Pancreas (tissue), 10 donors: ENCODE measurements at regions not wholly inside any gene's neighbourhood (a gene's known extent, or its start where the extent isn't known, plus 50 kb on each side); places are given as distances from the start of the nearest gene placed in this dataset.

ENCODE experiments used
- ATAC-seq, 4 donors: fragments of 200-7000 bp; cut with Tn5 transposase; one replicate each; pipeline versions ENCODE4 v1.8.0 to v1.9.1; 2020; ENCODE audit warnings: mild to moderate bottlenecking in 4 of 4, moderate library complexity in 4 of 4
- DNase-seq, 6 donors: peaks; one replicate each; pipeline ENCODE4 v3.0.0-alpha.2; 2020
- FAIRE-seq: peaks from 2 replicates; lab custom pipeline; 2012; peaks lifted over from hg19 to GRCh38; lab: Jason Lieb, UNC
- H3K27ac ChIP-seq, 4 donors: fragments of 200-600 bp; sonication (generic); 1 replicate in 3 of 4; 2 replicates in 1 of 4; pipeline versions ENCODE4 v1.5.0 to v1.8.0; 2020
- H3K27me3 ChIP-seq, 4 donors: fragments of 200-600 bp; one replicate each; pipeline ENCODE4 v1.8.0; 2021
- H3K36me3 ChIP-seq, 3 donors: fragments of 200-600 bp; sonication (generic) in 1 of 3; one replicate each; pipeline versions ENCODE4 v1.5.0 to v1.8.0; 2020 to 2021
- H3K4me1 ChIP-seq, 3 donors: fragments of 200-600 bp; one replicate each; pipeline ENCODE4 v1.8.0; 2021
- H3K4me3 ChIP-seq, 4 donors: fragments of 200-600 bp; sonication (generic) in 2 of 4; one replicate each; pipeline versions ENCODE4 v1.5.0 to v1.8.0; 2020 to 2021
- H3K9me3 ChIP-seq, 4 donors: fragments of 200-600 bp; one replicate each; pipeline ENCODE4 v1.8.0; 2021
- WGBS, 2 donors: extraction: QIAGEN DNeasy Blood & Tissue Kit; methylation state at CpG; one replicate each; pipeline ENCODE4 v1.1.7; 2013; 5-methylcytosine and 5-hydroxymethylcytosine counted together
- intact Hi-C, 3 donors: fragments of 100-400 bp; cut with DNase I; formaldehyde crosslinking; loops; one replicate each; pipeline versions ENCODE4 v1.11.1 to v1.14.2; 2022
- TF ChIP-seq, protein P1 (sequence below), 4 donors: fragments of 200-600 bp; sonication (generic) in 3 of 4; IDR thresholded peaks; one replicate each; pipeline versions ENCODE4 v1.5.0 to v1.8.0; 2021; ENCODE audit warnings: antibody characterized with exemption in 4 of 4
- donor health status: healthy with polysubstance abuse.
- donor health status: DM: no; HTN: no; CAD: no; lungs with moderate emphysema.
- donor health status: DM: no; HTN: no; CAD: no.
- donor health status: control.
- donor health status: control.
- donor health status: Bipolar disorder and iron deficiency.
- donor health status: DM: yes; HTN: yes; CAD: no.
- donor health status: DM: no; HTN: no; CAD: no.
- donor health status: DM: no; HTN: no; CAD: no.
- donor health status: DM: yes; HTN: yes; CAD: no.

DNA sequence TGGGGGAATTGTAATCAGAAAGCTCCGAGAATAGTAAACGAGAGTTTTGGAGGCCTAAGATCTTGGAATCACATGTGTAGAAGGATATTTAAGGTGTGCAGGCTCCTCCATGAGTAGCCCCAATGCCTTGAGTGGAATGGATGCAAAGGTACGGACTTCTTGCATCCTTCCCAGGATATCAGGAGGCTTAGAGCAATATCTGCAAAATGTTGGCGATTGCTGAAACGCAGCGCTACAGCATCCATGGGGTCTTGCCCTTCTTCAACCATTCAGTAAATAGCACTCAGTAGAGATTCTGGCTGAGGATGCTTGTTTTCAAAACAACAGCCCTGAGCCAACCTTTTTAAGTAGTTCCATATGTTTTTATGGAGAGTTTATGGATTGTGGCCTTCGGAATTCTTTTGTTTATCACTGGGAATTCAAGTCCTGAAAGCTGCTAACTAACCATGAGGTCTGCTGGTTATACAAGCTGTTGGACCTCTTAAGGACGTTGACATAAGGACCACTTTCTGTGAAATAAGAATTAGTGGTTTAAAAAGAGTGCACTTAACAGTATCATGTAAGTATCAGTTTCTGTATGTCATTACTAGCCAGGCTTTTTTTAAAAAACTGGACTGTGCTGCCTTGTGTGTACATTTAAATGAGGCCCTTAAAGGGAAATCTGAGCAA, 228.8 kb upstream of the PGRMC2 start:
- intact Hi-C loops = no loop called here

DNA sequence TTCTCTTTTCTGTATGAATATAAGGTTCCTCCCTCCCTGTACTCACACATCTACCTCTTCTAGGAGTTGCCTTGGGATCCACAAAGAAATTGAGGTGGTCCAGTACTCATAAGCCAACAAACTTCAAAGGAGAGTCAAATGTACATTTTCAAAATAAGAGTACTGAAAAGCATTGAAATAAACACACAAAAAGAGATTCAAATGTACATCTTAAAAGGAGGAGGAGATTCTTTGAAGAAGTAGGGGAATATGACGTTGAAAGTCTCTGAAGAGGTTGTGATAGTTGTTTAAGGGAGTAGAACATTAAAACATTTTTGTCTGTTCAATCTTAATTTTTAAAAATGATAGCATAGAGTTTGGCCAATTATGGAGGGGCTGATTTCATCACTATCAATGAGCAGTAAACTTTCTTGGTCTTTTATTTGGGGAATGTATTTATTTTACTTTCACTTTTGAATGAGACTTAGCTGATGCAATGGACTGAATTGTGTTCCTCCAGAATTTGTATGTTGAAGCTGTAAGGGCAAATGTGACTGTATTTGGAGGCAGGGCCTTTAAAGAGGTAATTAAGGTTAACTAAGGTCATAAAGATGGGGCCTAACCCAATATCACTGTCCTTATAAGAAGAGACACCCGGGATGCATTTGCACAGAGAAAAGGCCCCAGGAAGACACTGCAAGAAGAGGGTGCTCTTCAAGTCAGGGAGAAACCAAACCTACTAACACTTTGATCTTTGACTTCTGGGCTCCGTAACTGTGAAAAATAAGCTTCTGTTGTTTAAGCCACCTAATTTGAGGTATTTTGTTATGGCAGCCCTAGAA, 226.3 kb upstream of the PGRMC2 start:
- H3K4me1 ChIP-seq = peaks cover 0 to 2% (median 0%) of the 10 kb centered on the region in 3 donors
- TF ChIP-seq, protein P1, sequence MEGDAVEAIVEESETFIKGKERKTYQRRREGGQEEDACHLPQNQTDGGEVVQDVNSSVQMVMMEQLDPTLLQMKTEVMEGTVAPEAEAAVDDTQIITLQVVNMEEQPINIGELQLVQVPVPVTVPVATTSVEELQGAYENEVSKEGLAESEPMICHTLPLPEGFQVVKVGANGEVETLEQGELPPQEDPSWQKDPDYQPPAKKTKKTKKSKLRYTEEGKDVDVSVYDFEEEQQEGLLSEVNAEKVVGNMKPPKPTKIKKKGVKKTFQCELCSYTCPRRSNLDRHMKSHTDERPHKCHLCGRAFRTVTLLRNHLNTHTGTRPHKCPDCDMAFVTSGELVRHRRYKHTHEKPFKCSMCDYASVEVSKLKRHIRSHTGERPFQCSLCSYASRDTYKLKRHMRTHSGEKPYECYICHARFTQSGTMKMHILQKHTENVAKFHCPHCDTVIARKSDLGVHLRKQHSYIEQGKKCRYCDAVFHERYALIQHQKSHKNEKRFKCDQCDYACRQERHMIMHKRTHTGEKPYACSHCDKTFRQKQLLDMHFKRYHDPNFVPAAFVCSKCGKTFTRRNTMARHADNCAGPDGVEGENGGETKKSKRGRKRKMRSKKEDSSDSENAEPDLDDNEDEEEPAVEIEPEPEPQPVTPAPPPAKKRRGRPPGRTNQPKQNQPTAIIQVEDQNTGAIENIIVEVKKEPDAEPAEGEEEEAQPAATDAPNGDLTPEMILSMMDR (IDR thresholded peaks at IDR 0.05) = no peak
- intact Hi-C loops = no loop called here
- ATAC-seq (no peak), FAIRE-seq (no peak), DNase-seq (no peak)
- H3K36me3 ChIP-seq = no peaks in the 10 kb centered on the region
- no peak overlapping the region for H3K4me3 ChIP-seq
- no peaks in the 10 kb centered on the region for H3K9me3 ChIP-seq
- WGBS, 2 donors = 94 to 95% methylated on average over 3 of the region's 3 CpGs
- H3K27ac ChIP-seq = no peak overlapping the region
- no peaks in the 10 kb centered on the region for H3K27me3 ChIP-seq

More for the DNA sequence above, 228.8 kb upstream of the PGRMC2 start:
- no peaks in the 10 kb centered on the region for H3K27me3 ChIP-seq
- H3K36me3 ChIP-seq = no peaks in the 10 kb centered on the region
- TF ChIP-seq, protein P1 (IDR thresholded peaks at IDR 0.05) = no peak
- no peaks in the 10 kb centered on the region for H3K4me1 ChIP-seq
- ATAC-seq = no peak
- 88 to 91% methylated on average over 8 of the region's 8 CpGs for WGBS, 2 donors
- FAIRE-seq = no peak
- no peak overlapping the region for H3K4me3 ChIP-seq
- H3K9me3 ChIP-seq = no peaks in the 10 kb centered on the region
- DNase-seq = no peak
- no peak overlapping the region for H3K27ac ChIP-seq

DNA sequence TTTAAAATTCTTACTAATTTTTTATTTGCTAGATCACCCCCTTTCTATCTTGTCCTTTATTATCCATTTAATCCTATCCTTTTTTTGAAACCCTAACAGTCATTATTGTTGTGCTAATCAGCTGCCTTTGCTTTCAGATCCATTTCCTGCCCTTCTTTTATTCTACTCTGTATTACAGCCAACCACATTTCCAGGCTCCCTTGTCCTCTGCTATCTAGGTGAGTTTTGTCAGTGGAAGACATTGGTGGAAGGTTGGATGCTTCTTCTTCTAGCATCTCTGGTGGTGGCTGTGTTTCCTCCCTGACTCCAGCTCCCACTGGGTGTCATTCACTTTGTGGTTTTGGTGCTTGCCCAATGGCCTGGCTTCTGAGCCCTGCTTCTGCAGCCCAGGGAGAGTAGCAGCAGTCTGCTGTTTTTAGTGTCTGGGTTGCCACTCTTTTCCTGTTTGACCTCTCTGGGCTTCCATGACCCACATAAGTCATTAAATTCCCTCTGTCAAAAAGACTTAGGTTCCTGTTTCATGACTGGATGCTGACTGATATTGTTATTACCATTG, 225.2 kb upstream of the PGRMC2 start:
- intact Hi-C loops = no loop called here
- H3K9me3 ChIP-seq = no peaks in the 10 kb centered on the region
- no peak for FAIRE-seq

DNA sequence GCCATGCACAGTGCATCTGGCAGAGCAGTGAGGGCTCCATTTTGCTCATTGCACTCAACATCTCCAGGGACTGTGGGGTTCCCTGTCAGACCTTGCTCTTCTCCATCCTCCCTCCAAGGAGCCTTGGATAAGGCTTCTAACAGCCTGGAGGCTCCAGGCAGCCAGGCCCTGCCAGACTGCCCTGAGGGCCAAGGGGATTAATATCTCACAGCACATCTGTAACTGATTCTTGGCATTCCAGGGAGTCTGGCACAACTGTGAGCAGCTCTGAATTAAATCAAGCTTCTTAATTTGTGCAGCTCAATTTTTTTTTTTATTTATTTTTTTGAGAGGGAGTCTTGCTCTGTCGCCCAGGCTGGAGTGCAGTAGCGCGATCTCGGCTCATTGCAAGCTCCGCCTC, 224.5 kb upstream of the PGRMC2 start:
- H3K27ac ChIP-seq = no peak overlapping the region
- no peak for ATAC-seq
- no peak overlapping the region for H3K4me3 ChIP-seq
- intact Hi-C loops = no loop called here
- no peak for FAIRE-seq
- H3K9me3 ChIP-seq = no peaks in the 10 kb centered on the region
- TF ChIP-seq, protein P1 (IDR thresholded peaks at IDR 0.05) = no peak
- H3K4me1 ChIP-seq = peaks cover 0 to 2% (median 0%) of the 10 kb centered on the region in 3 donors
- no peak for DNase-seq
- H3K27me3 ChIP-seq = no peaks in the 10 kb centered on the region
- no peaks in the 10 kb centered on the region for H3K36me3 ChIP-seq
- WGBS, 2 donors = 98 to 99% methylated on average over 5 of the region's 5 CpGs

More for the DNA sequence above, 225.2 kb upstream of the PGRMC2 start:
- ATAC-seq (no peak), DNase-seq (no peak)
- H3K4me1 ChIP-seq = peaks cover 0 to 2% (median 0%) of the 10 kb centered on the region in 3 donors
- H3K4me3 ChIP-seq = no peak overlapping the region
- TF ChIP-seq, protein P1 (IDR thresholded peaks at IDR 0.05) = no peak
- H3K36me3 ChIP-seq = no peaks in the 10 kb centered on the region
- H3K27ac ChIP-seq = no peak overlapping the region
- H3K27me3 ChIP-seq = no peaks in the 10 kb centered on the region
